Astrocyte of the spinal cord (primary cell): ENCODE measurements at regions not wholly inside any gene's neighbourhood (a gene's known extent, or its start where the extent isn't known, plus 50 kb on each side); places are given as distances from the start of the nearest gene placed in this dataset.

Experiments used
- DNase-seq: peaks from one replicate; pipeline ENCODE4 v3.0.0; 2011; ENCODE audit warnings: low read depth, low spot score
- H3K4me3 ChIP-seq: 2 replicates; pipeline ENCODE4 v1.5.1; 2011; ENCODE audit warnings: low read depth, mild to moderate bottlenecking, low read length, moderate library complexity
- in situ Hi-C: cut with HindIII; loops from 2 replicates; pipeline ENCODE4 v1.10.0; 2017; ENCODE audit warnings: low sequenced_read_pairs
- TF ChIP-seq, protein P1 (sequence below): IDR thresholded peaks from 2 replicates; pipeline ENCODE4 v1.5.1; 2012; ENCODE audit warnings: low read depth, mild to moderate bottlenecking, low read length, inconsistent platforms

- no peak for DNase-seq
- H3K4me3 ChIP-seq, result no peak overlapping the region
- in situ Hi-C loops, result no loop called here
- TF ChIP-seq, protein P1, sequence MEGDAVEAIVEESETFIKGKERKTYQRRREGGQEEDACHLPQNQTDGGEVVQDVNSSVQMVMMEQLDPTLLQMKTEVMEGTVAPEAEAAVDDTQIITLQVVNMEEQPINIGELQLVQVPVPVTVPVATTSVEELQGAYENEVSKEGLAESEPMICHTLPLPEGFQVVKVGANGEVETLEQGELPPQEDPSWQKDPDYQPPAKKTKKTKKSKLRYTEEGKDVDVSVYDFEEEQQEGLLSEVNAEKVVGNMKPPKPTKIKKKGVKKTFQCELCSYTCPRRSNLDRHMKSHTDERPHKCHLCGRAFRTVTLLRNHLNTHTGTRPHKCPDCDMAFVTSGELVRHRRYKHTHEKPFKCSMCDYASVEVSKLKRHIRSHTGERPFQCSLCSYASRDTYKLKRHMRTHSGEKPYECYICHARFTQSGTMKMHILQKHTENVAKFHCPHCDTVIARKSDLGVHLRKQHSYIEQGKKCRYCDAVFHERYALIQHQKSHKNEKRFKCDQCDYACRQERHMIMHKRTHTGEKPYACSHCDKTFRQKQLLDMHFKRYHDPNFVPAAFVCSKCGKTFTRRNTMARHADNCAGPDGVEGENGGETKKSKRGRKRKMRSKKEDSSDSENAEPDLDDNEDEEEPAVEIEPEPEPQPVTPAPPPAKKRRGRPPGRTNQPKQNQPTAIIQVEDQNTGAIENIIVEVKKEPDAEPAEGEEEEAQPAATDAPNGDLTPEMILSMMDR, result no peak
Observed at GRCh38 chr3:124592658-124593441, 137.4 kb upstream of the UMPS start.

- no peak for DNase-seq
- in situ Hi-C loops, result no loop called here
- H3K4me3 ChIP-seq, result no peak overlapping the region
- TF ChIP-seq, protein P1, result no peak
Observed at GRCh38 chr3:124593442-124593829, 136.8 kb upstream of the UMPS start.

DNA sequence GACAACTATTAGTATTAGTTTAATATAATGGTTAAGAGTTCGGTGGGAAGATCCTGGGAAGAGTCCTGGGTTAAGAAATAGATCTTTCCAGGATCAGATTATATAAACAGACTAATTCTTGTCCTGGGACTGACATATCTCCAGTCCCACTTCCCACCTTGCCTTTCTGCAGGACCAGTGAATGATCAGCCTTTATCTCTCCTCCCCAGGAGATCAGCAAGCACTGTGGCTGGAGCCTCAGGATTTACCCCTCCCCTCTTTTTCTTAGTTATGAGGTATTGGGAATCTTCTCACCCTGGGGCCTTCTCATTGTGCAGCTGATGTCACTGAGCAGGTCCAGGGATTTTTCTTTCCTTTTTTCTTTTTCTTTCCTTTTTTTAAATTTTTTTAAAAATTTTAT lies 135.7 kb upstream of the UMPS start:
- TF ChIP-seq, protein P1, result no peak
- no peak overlapping the region for H3K4me3 ChIP-seq
- in situ Hi-C loops, result no loop called here

DNA sequence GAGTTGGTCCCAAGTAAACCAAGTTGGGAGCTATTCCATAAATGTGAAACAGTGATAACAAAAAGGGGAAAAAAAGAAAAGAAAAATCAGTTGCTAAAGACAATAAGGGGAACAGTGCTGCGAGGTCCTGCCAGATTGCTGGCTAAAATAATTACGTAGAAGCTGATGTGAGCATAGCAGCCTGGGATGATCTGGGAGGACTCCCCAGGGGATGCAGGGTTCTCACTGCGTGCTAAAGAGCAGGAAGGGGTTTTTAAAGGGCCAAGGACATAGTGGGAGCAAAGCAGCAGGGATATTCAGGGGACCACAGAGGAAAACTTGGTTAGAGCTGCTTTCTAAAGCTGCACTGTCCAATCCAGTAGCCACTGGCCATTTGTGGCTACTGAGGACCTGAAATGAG lies 133.0 kb upstream of the UMPS start:
- DNase-seq, result no peak
- TF ChIP-seq, protein P1, result no peak
- in situ Hi-C loops, result no loop called here
- no peak overlapping the region for H3K4me3 ChIP-seq

More for the DNA sequence above, 135.7 kb upstream of the UMPS start:
- DNase-seq, result no peak

DNA sequence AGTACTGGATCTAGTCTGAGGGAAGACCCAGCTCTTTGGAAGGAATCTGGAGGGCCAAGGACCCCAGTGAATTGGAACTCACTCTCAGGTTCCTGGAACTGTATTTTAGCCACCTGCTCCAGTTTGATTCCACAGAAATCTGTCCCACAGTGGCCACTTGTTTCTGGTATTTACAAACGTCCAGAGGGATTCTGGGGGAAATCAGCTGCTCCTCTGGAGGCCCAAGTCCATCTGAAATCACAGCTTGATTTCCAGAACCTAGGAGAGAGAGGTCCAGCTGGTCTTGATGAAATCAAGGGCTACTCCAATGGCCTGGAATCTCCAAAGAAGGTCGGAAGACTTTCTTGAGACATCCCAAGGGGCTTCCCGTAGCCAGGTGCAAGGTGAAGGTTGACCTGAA lies 132.3 kb upstream of the UMPS start:
- in situ Hi-C loops, result no loop called here
- TF ChIP-seq, protein P1, result no peak
- no peak overlapping the region for H3K4me3 ChIP-seq
- DNase-seq, result no peak

- TF ChIP-seq, protein P1, result no peak
- H3K4me3 ChIP-seq, result no peak overlapping the region
- in situ Hi-C loops, result no loop called here
- DNase-seq, result no peak
Observed at GRCh38 chr3:124599147-124599765, 131.0 kb upstream of the UMPS start.
